GM23248 (cell line): ENCODE measurements at regions not wholly inside any gene's neighbourhood (a gene's known extent, or its start where the extent isn't known, plus 50 kb on each side); places are given as distances from the start of the nearest gene placed in this dataset.

Source experiments
- EZH2 ChIP-seq: fragments of 200-600 bp; sonication (generic); IDR thresholded peaks from 2 replicates; pipeline ENCODE4 v1.6.1; 2018; ENCODE audit warnings: antibody characterized with exemption, mild to moderate bottlenecking; ENCODE audit not compliant: insufficient read depth, poor library complexity, severe bottlenecking
- EZH2phosphoT487 ChIP-seq: fragments of 200-600 bp; sonication (generic); IDR thresholded peaks from 2 replicates; pipeline ENCODE4 v1.6.1; 2018; ENCODE audit warnings: antibody characterized with exemption, moderate library complexity, mild to moderate bottlenecking, low read depth; ENCODE audit not compliant: insufficient read depth

- TF ChIP-seq EZH2: no peak
- TF ChIP-seq EZH2phosphoT487: no peak
Observed at GRCh38 chr16:62829084-62829483, 792.8 kb upstream of the CDH8 start.
